Stimulated activated CD4-positive, alpha-beta T cell treated with anti-CD3 and anti-CD28 coated beads, TNF-alpha, amount 100 ng/mL, for 1 hour (primary cell): ENCODE measurements at regions not wholly inside any gene's neighbourhood (a gene's known extent, or its start where the extent isn't known, plus 50 kb on each side); places are given as distances from the start of the nearest gene placed in this dataset.
"Not testable (repeated sequence)": the region's sequence is repeated elsewhere in the genome, so short reads cannot be mapped to it uniquely, and the experiment has no call there.

Experiments used
- DNase-seq, 3 donors: peaks; one replicate each; pipeline ENCODE4 v3.0.0-alpha.2; 2020; ENCODE audit warnings: low read depth in 3 of 3, low spot score in 1 of 3

GRCh38 chr3:193954752-193955151 is 181.2 kb upstream of the HES1 start:
- no peak for DNase-seq

DNA sequence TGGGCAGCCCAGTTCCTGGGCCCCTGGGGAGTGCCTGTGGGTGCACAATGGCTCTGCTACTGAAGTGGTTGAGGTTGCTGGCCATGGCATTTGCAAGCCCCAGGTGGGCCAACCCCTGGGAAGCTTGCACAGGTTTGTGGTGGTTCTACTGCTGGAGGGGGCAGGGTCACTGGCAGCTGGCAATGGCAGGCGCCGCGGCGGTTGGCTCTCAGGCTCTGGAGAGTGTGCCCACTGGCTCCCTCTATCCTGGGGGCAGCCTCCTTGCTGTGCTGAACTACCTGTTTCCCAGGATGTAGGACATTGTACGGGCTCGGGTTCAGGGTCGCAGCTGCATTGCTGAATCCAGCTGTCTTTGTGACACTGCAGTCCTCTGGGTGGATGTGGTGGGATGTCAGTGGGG is 180.2 kb upstream of the HES1 start:
- DNase-seq = no peak

DNA sequence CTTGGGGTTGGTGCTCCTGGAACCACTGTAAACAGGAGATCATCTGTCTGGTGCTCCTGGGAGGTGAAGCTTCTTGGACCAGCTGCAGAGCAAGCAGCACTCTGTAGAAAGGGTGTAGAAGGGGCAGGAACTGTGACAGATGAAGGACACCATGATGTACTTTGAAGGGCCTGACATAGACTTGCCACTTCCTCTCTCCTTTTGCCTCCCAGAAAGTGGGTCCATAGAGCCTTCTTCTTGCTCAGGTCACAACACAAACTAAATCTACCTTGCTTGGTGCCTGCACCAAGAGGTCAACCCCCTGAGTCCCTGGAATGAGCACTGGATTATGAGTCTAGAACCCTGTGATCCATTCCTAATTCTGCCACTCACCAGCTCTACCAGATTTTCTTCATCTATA is 176.1 kb upstream of the HES1 start:
- no peak for DNase-seq

GRCh38 chr3:193960487-193961274 is 175.3 kb upstream of the HES1 start:
- DNase-seq = no peak

DNA sequence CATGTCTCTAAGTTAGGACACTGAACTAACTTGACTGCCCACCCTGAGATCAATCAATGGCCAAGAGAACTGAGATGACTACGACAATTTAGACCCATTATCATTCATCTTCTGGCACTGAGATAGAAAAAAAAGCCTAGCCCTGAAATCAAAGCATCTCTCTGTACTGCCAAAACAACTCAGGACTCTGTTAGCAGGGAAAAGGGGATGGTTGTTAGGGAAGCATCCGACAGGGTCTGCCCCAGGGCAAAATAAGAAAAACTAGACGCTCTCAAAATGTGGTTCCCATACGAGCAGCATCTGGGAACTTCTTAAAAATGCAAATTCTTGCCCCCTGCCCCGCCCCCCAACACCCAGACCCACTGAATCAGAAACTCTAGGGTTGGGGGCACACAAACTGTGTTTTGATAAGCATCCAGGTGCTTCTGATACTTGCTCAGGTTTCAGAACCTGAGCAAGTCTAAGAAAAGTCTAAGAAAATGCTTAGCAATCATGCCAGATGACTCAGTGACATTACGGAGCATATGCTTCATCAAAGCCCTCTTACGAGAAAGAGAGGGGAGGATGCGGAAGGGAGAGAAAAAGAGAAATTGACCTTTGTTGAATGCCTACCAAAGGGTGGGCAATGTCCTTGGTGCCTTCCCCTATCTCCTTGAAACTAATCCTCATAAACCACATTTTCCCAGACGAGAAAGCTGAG is 172.8 kb upstream of the HES1 start:
- no peak for DNase-seq

- no peak for DNase-seq
These were observed 172.0 kb upstream of the HES1 start for GRCh38 chr3:193963808-193964516.

GRCh38 chr3:193964517-193964880 is 171.4 kb upstream of the HES1 start:
- no peak for DNase-seq

GRCh38 chr3:193968380-193968974 is 167.5 kb upstream of the HES1 start:
- DNase-seq = no peak

DNA sequence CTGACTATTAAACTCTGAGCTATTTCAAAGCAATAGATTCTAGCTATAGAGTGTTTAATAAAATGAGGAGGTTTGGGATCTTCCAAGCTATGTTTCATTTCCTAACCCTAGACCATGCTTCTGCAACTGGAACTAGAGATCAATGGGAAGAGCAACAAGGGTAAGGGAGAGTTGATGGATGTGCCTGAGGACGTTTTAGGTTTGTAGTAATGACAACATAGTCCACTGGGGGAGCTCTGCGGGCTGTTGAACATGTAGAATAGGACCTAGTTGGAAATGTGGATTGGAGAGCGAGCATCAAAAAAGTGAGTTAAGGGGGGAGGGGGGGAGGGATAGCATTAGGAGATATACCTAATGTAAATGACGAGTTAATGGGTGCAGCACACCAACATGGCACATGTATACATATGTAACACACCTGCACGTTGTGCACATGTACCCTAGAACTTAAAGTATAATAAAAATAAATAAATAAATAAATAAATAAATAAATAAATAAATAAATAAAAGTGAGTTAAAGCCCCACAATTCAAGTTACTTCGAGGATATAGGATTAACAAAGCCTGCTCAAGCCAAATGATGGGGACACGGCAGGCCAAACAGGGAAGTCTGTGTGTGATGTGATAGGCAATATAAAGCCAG is 165.7 kb upstream of the HES1 start:
- not testable (repeated sequence) for DNase-seq

- no peak for DNase-seq
These were observed 165.2 kb upstream of the HES1 start for GRCh38 chr3:193970773-193971206.

DNA sequence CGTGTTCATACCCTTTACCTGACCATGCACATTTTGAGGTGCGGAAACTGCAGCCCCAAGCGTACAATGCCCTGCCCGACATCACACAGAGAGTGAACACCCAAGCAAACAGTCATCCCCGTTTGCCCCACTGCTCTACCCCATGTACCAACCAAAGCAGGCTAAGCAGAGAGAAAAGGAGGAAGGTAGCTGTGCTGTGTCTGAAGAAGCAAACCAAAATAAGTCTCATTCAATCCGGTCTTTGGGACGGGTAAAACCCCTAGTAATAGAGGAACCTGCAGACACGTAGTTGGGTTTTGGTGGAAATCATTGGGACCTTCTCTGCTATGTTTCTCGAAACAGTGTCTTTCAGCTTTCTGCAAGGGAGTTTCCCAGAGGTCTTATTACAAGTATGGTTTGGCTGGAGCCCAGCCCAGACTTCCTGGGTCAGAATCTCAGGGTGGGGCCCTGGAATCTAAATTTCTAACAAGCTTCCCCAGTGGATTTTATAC is 164.6 kb upstream of the HES1 start:
- no peak for DNase-seq

GRCh38 chr3:193971966-193972365 is 164.0 kb upstream of the HES1 start:
- no peak for DNase-seq

- DNase-seq = no peak
These were observed 163.1 kb upstream of the HES1 start for GRCh38 chr3:193972832-193973231.

DNA sequence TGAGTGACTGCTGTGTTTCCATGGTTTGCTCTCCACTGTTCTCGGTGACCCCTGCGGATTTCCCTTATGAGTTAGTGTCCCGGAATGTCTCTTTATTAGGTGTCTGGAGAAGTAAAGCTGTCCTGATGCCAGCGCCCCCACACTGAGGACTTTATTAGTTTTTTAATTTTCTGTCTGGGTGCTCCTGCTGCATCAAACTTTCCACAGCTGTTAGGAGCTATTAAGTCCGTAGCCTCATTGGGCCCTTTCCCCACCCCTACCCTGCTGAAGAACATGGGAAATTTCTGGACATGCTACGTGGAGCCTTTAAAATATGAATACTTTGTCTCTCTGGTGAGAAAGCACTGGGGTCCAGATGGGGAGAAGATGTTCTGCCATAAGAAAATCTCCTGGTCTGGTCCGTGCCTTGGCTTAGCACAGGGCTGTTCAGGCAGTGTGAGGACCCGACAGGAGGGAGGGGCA is 161.7 kb upstream of the HES1 start:
- no peak for DNase-seq

DNA sequence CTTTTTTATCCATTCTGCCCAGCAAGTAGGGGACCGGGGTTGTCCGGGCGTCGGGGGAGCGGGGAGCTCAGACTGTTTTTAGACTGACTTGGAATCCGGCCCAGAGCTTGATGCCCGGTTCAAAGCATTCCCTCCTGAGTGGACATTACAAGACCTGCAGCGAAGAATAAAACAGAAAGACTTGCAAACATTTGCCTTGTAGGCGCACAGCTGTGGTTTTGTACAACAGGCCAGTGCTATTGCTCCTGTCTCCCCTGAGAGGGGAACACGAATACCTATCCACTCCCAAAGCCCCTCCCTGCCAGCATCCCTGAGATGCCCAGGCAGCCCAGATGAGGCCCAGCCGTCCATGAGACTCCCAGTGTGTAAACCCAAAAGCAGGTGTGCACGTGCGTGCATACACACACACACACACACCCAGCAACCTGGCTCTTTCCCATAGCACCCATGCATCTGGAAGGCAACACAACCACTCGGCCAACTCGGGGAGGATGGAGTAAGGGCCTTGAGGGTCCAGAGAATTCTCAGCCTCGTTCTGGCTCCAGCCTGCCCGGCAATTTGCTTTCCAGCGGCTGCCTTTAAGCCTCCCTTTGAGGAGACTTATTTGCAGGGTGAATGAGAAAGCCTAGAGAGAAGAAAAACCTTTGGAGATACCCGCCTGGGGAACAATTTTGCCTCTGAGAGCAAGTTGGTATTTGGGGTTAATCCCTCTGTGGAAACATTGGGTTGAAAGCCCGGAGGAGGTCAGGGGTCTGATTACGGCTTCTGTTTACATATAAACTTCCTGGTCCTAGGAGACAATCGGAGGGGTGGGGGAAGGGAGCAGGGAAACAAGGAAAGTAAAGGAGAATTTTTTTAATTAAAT is 161.0 kb upstream of the HES1 start:
- no peak for DNase-seq

GRCh38 chr3:193977622-193978021 is 158.3 kb upstream of the HES1 start:
- DNase-seq = no peak

GRCh38 chr3:193978030-193978429 is 157.9 kb upstream of the HES1 start:
- DNase-seq = no peak

GRCh38 chr3:193978486-193978885 is 157.5 kb upstream of the HES1 start:
- no peak for DNase-seq

DNA sequence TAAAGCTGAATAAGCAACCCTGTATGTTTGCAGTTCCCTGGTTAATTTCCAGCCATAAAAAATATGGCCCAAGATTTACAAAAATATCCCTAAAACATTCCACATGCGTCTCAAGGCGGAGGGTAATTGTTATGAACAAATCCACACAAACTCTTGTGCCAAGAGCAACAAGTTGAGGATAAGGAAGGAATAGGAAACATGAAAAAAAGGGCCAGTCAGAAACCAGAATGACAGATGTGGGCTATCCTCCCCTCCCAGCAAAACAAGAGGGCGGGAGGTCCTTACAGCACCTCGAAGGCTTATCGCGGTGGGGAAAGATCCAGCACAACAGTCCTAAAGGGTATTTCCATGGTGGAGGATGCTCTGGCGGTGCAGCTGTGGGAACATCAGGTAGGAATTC is 155.6 kb upstream of the HES1 start:
- DNase-seq = no peak

DNA sequence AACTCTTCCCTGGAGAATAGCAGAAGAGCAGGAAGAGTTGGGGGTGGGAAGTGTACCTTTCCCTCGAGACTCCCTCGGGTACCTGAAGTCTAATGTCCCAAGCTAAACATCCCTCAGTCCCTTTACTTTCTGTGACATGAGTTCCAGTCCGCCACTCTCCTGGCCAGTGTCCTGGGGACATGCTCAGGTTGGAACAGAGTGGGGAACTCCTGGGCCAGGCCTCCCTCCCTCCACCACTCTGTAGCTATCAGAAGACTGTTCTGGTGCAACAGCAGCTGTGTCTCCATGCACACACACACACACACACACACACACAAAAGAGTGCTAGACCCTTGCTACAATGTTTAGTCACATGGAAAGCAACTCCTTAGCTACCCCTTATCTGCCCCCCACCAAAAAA is 155.0 kb upstream of the HES1 start:
- DNase-seq = no peak
